ENCODE measurements at regions not wholly inside any gene's neighbourhood (a gene's known extent, or its start where the extent isn't known, plus 50 kb on each side); places are given as distances from the start of the nearest gene placed in this dataset.

DNA sequence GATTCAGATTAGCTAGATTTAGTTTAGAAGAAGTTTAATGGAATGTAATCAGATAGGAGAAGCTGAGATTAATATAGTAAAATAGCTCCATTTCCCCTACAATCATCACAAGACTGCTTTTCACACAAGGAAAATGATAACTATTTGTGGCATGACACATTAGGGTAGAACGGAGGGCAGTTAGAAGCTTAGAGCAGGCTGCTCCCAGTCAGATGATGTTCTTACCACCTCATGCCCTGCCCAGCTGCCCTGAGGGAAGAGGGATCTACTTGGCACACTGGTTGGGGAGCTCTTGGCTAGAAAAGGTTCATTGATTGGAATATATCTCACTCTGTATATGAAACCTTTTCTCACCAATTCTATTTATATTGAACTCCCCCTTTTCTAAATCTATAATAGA lies 180.7 kb upstream of the IL15 start:
- no peak overlapping the region for H3K18ac ChIP-seq (ENCODE audit: extremely low read depth, low read length)
- H3K4ac ChIP-seq (replicated peaks; ENCODE audit: insufficient read length, low read depth, low read length), result no peak overlapping the region
- H2BK12ac ChIP-seq (ENCODE audit: low read depth, low read length), result no peak overlapping the region
- H3K27ac ChIP-seq (ENCODE audit: low read depth, low read length), result no peak overlapping the region
- H4K20me1 ChIP-seq (replicated peaks in 1 of 2; ENCODE audit: control insufficient read depth in 1 of 2, insufficient read depth in 2 of 2, low read length in 2 of 2), result no peaks in the 10 kb centered on the region
- no peak overlapping the region for H2BK120ac ChIP-seq (replicated peaks; ENCODE audit: low read depth, low read length)
- H3K36me3 ChIP-seq (ENCODE audit: control insufficient read depth in 2 of 4, insufficient read depth in 4 of 4, low read length in 3 of 4), result no peaks in the 10 kb centered on the region
- 86% methylated on average over 1 of the region's 1 CpG; no CpG with 5 or more reads in 1 of the 2 experiments for WGBS, 2 experiments (ENCODE audit: extremely low coverage in 1 of 2, insufficient coverage in 1 of 2, insufficient read length in 1 of 2, insufficient replicate concordance in 2 of 2, low coverage in 1 of 2, low lambda C conversion rate in 2 of 2, missing lambda C conversion rate in 1 of 2)
- no peak overlapping the region for H3K56ac ChIP-seq (replicated peaks; ENCODE audit: insufficient read length, low read depth, low read length)
- no peaks in the 10 kb centered on the region for H3K79me1 ChIP-seq (ENCODE audit: low read depth, low read length)
- no peaks in the 10 kb centered on the region for H3K4me1 ChIP-seq (replicated peaks in 1 of 4; ENCODE audit: control insufficient read depth in 3 of 4, insufficient read depth in 4 of 4, low read length in 3 of 4)
- H3K9me3 ChIP-seq (ENCODE audit: insufficient read depth in 2 of 2, low read depth in 1 of 2, low read length in 1 of 2), result no peaks in the 10 kb centered on the region
- no peak for DNase-seq (ENCODE audit: low read depth in 1 of 2, low spot score in 2 of 2)
- H3K79me2 ChIP-seq (ENCODE audit: control insufficient read depth in 1 of 2, insufficient read depth in 2 of 2, low read length in 2 of 2), result no peaks in the 10 kb centered on the region
- H2AK5ac ChIP-seq (ENCODE audit: low read depth, low read length), result no peak overlapping the region
- no peak overlapping the region for H3K4me2 ChIP-seq (ENCODE audit: insufficient read depth in 1 of 2, low read depth in 2 of 2, low read length in 2 of 2)
- no peak overlapping the region for H3K4me3 ChIP-seq (ENCODE audit: extremely low read depth in 1 of 4, insufficient read depth in 2 of 4, low read depth in 3 of 4, low read length in 4 of 4)
- H3K23ac ChIP-seq (ENCODE audit: insufficient read length), result no peak overlapping the region
- FAIRE-seq, result no peak
- H3K14ac ChIP-seq (ENCODE audit: insufficient read length), result no peak overlapping the region
- H3K27me3 ChIP-seq (replicated peaks in 1 of 4; ENCODE audit: control insufficient read depth in 3 of 4, extremely low read depth in 1 of 4, insufficient read depth in 3 of 4, low read length in 3 of 4), result no peaks in the 10 kb centered on the region
- H4K8ac ChIP-seq (ENCODE audit: extremely low read depth, insufficient read depth, low read length), result no peak overlapping the region
- no peak overlapping the region for H2AFZ ChIP-seq (ENCODE audit: low read length)
- CTCF ChIA-PET (ENCODE audit: partially characterized antibody), result interaction anchor here (0.6 to 0.8 kb wide), 3 partner anchors 29 to 322 kb away, joined by 3 to 4 read pairs (median 3); no protein-coding TSS in a partner anchor
- POLR2A ChIA-PET (ENCODE audit: partially characterized antibody), result no interaction called here
- no peak overlapping the region for H2BK5ac ChIP-seq (ENCODE audit: low read depth, low read length)
- no peak overlapping the region for H4K5ac ChIP-seq (ENCODE audit: insufficient read length, low read depth, low read length)
- no peaks in the 10 kb centered on the region for H3K23me2 ChIP-seq (ENCODE audit: low read depth, low read length)
- no peak overlapping the region for H2BK15ac ChIP-seq (ENCODE audit: low read length)
- H3K9ac ChIP-seq (replicated peaks in 1 of 4; ENCODE audit: extremely low read depth in 1 of 4, low read depth in 3 of 4, low read length in 3 of 4), result no peak overlapping the region
- no peak overlapping the region for H4K91ac ChIP-seq (replicated peaks; ENCODE audit: insufficient read length, low read length)
- H2BK20ac ChIP-seq (ENCODE audit: low read length), result no peak overlapping the region
- TF ChIP-seq SAP30 (IDR thresholded peaks at IDR 0.05; ENCODE audit: insufficient read depth, insufficient replicate concordance, low read length), result no peak
- TF ChIP-seq, protein P1, sequence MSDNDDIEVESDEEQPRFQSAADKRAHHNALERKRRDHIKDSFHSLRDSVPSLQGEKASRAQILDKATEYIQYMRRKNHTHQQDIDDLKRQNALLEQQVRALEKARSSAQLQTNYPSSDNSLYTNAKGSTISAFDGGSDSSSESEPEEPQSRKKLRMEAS (IDR thresholded peaks at IDR 0.05), result no peak

Measured in H1 (cell line).